NCI-H526 (cell line): ENCODE measurements at regions not wholly inside any gene's neighbourhood (a gene's known extent, or its start where the extent isn't known, plus 50 kb on each side); places are given as distances from the start of the nearest gene placed in this dataset.
"Not testable (repeated sequence)": the region's sequence is repeated elsewhere in the genome, so short reads cannot be mapped to it uniquely, and the experiment has no call there.

Source experiments
- DNase-seq, 2 experiments: peaks; one replicate each; lab custom pipeline; 2025; lab: John Stamatoyannopoulos, UW

GRCh38 chr22:19599626-19600243, 75.5 kb upstream of the CLDN5 start:
- DNase-seq, result no peak

DNA sequence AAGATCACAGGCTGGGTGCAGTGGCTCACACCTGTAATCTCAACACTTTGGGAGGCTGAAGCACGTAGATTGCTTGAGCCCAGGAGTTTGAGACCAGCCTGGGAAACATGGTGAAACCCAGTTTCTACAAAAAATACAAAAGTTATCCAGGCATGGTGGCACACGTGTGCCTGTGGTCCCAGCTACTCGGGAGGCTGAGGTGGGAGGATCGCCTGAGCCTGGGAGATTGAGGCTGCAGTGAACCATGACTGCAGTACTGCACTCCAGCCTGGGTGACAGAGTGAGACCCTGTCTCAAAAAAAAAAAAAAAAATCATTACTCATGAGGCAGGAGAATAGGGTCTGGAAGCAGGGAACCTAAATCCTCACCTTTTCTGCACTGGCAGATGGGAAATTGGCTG, 79.1 kb upstream of the CLDN5 start:
- not testable (repeated sequence) for DNase-seq

GRCh38 chr22:19603767-19604166, 79.6 kb upstream of the CLDN5 start:
- no peak for DNase-seq

GRCh38 chr22:19604711-19605268, 80.6 kb upstream of the CLDN5 start:
- no peak for DNase-seq

DNA sequence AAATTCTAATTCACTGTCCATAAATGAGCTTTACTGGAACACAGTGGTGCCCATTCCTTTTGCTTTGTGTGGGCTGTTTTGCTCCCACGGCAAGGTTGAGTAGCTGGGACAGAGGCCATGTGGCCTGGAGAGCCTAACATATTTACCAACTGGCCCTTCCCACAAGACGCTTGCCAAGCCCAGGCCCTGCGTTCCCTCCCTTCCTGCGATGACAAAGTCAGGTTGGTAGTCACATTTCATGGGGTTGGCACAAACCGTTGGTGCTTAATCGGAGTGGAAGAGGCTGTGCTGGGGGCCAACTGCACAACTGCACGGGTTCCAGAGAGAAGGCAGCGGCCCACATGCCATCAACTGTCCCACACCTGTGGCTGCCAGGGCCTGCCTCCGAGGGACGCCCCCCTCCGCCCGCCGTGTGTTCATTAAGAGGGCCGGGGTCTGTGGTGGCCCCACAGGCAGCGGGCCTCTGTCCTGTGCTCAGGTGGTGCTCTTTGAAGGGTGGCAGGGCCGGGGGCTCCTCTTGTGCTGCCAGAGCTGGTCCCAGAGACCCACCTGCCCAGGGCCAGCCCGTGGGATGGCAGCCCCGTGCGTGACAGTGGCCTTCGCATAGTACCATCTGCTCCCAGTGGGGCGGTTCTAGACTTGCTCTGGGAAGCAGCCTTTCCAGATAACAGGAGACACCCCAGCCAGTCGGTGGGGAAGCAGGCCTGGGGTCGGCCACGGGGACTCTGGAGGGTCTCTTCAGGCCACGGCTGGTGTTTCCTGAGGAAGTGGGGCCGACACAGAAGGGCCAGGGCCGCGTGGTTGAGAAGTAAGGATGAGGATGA, 81.5 kb upstream of the CLDN5 start:
- no peak for DNase-seq

DNA sequence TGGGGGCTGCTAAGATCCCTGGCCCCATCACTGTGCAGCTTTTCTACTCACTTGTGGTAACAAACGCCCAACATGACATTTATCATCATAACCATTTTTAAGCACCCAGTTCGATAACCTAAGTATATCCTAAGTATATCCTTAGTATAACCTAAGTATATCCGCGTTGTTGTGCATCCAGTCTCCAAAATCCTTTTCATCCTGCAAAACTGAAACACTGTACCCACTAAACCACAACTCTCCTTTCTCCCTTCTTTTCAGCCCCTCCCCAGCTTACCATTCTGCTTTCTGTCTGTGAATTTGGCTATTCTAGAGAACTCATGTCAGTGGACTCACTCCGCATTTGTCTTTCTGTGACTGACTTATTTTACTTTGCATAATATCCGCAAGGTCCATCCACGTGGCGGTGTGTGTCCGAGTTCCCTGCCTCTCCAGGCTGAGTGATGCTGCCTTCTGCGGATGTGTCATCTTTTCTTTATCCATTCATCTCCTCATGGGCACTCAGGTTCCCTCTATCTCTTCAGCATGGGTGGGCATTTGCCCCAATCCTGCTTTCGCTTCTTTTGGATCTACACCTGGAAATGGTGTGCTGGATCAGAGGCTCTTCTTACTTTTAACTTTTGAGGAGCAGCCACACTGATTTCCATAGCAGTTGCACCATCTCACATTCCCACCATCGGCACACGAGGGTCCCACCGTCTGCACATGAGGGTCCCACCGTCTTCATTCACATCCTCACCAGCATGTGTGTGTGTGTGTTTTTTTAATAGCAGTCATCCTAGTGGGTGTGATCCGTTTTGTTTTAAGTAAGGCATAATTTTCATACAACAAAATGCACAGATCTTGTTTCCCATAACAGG, 82.4 kb upstream of the CLDN5 start:
- DNase-seq, result peak in 1 of 2 experiments; percentile 18

DNA sequence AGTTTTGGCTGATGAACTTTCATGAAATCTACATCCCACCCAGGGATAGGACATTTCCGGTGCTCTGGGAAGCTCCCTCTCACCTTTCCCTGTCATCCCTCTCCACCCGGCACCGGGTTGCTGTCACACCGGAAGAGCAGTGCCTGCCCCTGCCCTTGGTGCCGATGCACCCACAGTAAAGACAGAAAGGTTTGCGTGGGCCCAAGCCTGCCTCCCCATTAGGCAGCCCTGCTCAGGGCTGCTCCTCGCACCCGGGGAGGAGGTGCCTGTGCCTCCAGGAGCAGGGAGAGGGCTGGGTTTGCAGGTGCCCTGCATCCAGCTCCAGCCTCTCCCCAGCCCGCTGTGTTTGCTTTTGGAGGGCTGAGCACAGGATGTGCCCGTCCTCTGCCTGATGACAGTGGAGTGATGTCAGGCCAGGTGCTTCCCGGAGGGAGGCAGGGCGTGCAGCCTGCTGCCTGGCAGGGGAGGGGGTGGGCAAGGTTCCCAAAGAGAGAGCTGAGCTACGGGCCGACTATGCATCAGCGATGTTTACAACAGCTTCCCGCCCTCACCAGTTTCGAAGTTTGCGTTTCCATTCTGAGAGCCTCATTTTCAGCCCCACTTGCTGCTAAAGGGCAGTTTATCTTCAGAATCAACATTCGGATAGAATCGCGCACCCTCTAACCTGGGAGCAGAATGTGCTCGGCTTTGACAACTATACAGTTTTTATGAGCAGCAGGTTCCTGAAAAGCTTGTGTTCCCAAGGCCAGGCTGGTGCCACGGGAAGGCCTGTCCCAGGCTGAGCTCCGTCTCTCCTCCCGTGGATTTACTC, 83.2 kb upstream of the CLDN5 start:
- peak in 1 of 2 experiments; percentile 45 for DNase-seq

GRCh38 chr22:19608003-19608690, 83.9 kb upstream of the CLDN5 start:
- no peak for DNase-seq

DNA sequence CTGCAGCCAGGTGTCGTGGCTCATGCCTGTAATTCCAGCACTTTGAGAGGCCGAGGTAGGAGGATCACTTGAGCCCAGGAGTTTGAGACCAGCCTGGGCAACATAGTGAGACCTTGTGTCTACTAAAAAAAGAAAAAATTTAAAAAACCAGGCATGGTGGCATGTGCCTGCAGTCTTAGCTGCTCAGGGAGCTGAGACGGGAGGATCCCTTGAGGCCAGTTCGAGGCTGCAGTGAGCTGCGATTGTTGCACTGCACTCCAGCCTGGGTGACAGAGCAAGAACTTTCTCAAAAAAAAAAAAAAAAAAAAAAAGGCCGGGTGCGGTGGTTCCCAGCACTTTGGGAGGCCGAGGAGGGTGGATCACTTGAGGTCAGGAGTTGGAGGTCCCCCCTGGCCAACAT, 85.5 kb upstream of the CLDN5 start:
- DNase-seq, result not testable (repeated sequence)

- DNase-seq, result no peak
Observed at GRCh38 chr22:19610518-19611253, 86.5 kb upstream of the CLDN5 start.

DNA sequence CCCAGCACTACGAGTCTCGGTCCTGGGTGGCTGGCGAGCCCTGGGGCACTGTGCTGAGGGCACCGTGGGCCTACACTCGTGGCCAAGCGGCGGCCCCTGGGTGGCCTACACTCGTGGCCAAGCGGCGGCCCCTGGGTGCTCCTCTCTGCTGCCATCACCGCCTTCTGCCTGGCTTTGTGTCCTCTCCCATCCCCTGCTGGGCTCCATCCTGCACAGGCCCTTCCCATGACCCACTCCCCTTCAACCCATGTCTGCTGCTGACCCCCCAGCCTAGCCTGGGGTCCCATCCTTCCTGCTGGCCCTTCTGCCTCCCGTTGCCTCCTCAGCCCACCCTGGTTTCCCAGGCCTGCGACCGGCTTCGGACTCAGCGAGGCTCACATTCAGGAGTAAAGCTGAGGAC, 87.4 kb upstream of the CLDN5 start:
- DNase-seq, result no peak

GRCh38 chr22:19612866-19613572, 88.8 kb upstream of the CLDN5 start:
- no peak for DNase-seq

- DNase-seq, result no peak
Observed at GRCh38 chr22:19614536-19614863, 90.3 kb upstream of the CLDN5 start.

- no peak for DNase-seq
Observed at GRCh38 chr22:19615001-19615461, 90.8 kb upstream of the CLDN5 start.

DNA sequence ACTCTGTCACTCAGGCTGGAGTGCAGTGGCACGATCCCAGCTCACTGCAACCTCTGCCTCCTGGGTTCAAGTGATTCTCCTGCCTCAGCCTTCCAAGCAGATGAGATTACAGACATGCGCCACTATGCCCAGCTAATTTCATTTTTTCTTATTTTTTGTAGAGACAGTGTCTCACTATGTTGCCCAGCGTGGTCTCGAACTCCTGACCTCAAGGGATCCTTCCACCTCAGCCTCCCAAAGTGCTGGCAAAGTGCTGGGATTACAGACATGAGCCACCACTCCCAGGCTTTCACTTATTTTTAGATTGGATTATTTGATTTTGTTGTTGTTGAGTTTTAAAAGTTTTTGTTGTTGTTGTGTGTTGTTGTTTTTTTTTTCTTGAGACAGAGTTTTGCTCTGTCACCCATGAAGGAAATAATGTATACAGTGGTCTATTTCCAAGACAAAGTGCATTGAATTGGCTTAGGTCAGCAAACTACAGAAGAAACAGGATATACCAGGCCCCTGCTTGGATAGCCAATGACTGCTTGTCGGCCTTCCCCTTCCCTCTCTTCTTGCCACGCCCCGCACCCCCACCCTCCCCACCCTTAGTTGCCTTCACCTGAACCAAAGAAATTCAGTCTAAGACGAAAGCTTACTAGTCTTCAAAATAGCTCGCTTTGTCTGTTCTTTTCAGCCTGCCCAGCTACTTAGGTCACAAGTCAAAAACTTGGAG, 91.8 kb upstream of the CLDN5 start:
- DNase-seq, result no peak

DNA sequence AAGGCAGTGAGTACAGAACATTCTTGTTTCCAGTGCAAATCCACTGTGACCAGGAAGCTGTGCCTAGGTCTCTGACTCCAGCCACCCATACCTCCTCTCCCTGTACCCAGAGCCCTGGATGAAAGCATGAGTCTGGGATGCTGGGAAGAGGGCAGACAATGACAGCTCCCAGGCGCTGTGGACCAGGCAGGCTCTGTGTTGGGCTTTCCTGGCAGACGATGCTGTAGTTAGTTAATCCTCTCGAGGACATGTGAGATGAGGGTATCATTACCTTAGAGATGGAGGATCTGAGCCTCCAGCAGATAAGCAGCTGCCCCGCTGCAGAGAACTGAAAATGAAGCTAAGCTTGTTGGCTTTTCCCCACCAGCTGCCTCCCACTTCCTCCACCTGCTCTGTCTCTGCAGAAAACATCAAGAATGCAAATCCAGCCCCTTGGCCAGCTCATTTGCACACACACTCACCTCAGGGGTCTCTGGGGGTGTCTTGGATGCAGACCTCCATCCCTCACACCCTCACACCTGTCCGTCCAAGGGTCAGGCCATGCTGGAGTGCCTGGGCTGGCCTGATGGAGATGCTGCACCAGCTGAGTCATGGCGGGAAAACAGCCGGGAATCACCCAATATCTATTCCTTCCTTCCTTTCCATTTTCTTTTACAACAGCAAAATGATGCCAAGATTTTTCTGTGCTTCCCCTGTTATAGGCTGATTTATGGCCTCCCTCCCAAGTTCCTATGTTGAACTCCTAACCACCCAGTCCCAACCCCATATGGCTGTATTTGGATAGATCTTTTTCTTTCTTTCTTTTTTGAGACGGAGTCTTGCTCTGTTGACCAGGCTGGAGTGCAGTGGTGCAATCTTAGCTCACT, 94.9 kb upstream of the SEPTIN5 start:
- no peak for DNase-seq

- DNase-seq, result no peak
Observed at GRCh38 chr22:19620742-19621371, 93.4 kb upstream of the SEPTIN5 start.
